ENCODE measurements at regions not wholly inside any gene's neighbourhood (a gene's known extent, or its start where the extent isn't known, plus 50 kb on each side); places are given as distances from the start of the nearest gene placed in this dataset.
"Not testable (repeated sequence)": the region's sequence is repeated elsewhere in the genome, so short reads cannot be mapped to it uniquely, and the experiment has no call there.

- DNase-seq (no peak), ATAC-seq (no peak)
Measured at GRCh38 chr3:115252679-115253078, 105.6 kb upstream of the ZBTB20 start.

GRCh38 chr3:115254492-115255196 lies 107.6 kb upstream of the ZBTB20 start:
- ATAC-seq (no peak), DNase-seq (no peak)

- DNase-seq = no peak
- no peak for ATAC-seq
Measured at GRCh38 chr3:115255197-115255585, 108.1 kb upstream of the ZBTB20 start.

- DNase-seq (no peak), ATAC-seq (no peak)
Measured at GRCh38 chr3:115270849-115271248, 123.8 kb upstream of the ZBTB20 start.

- DNase-seq (no peak), ATAC-seq (no peak)
Measured at GRCh38 chr3:115272036-115272824, 125.1 kb upstream of the ZBTB20 start.

GRCh38 chr3:115275896-115276295 lies 128.8 kb upstream of the ZBTB20 start:
- ATAC-seq (no peak), DNase-seq (no peak)

- DNase-seq = no peak
Measured at GRCh38 chr3:115279939-115280338, 132.9 kb upstream of the ZBTB20 start.

GRCh38 chr3:115280506-115280905 lies 133.4 kb upstream of the ZBTB20 start:
- DNase-seq (no peak), ATAC-seq (no peak)

More at GRCh38 chr3:115279939-115280338, 132.9 kb upstream of the ZBTB20 start:
- no peak for ATAC-seq

- ATAC-seq (no peak), DNase-seq (no peak)
Measured at GRCh38 chr3:115281697-115282675, 134.9 kb upstream of the ZBTB20 start.

GRCh38 chr3:115284980-115285379 lies 137.9 kb upstream of the ZBTB20 start:
- ATAC-seq (no peak), DNase-seq (no peak)

- DNase-seq = no peak
- no peak for ATAC-seq
Measured at GRCh38 chr3:115286529-115287197, 139.6 kb upstream of the ZBTB20 start.

GRCh38 chr3:115287198-115287597 lies 140.1 kb upstream of the ZBTB20 start:
- DNase-seq (no peak), ATAC-seq (no peak)

GRCh38 chr3:115292131-115292530 lies 145.0 kb upstream of the ZBTB20 start:
- DNase-seq (no peak), ATAC-seq (no peak)

GRCh38 chr3:115292677-115293165 lies 145.6 kb upstream of the ZBTB20 start:
- ATAC-seq = no peak
- no peak for DNase-seq

GRCh38 chr3:115293321-115293720 lies 146.2 kb upstream of the ZBTB20 start:
- ATAC-seq = no peak

GRCh38 chr3:115301364-115301860 lies 154.3 kb upstream of the ZBTB20 start:
- ATAC-seq (no peak), DNase-seq (no peak)

More at GRCh38 chr3:115293321-115293720, 146.2 kb upstream of the ZBTB20 start:
- no peak for DNase-seq

GRCh38 chr3:115317953-115318352 lies 170.9 kb upstream of the ZBTB20 start:
- ATAC-seq, DNase-seq: not testable (repeated sequence)

- no peak for ATAC-seq
- no peak for DNase-seq
Measured at GRCh38 chr3:115321400-115321805, 174.3 kb upstream of the ZBTB20 start.

- no peak for ATAC-seq
- no peak for DNase-seq
Measured at GRCh38 chr3:115322901-115323300, 175.8 kb upstream of the ZBTB20 start.

GRCh38 chr3:115323380-115323779 lies 176.3 kb upstream of the ZBTB20 start:
- no peak for DNase-seq
- ATAC-seq = no peak

GRCh38 chr3:115324056-115324455 lies 177.0 kb upstream of the ZBTB20 start:
- no peak for DNase-seq
- ATAC-seq = no peak

Data from stimulated activated naive CD8-positive, alpha-beta T cell treated with anti-CD3 and anti-CD28 coated beads, Interleukin-15, Interleukin-2, amounts not matched to agents 100 U/mL and 50 U/mL, for 24 hours (primary cell).